GM21381 (cell line): ENCODE measurements at regions not wholly inside any gene's neighbourhood (a gene's known extent, or its start where the extent isn't known, plus 50 kb on each side); places are given as distances from the start of the nearest gene placed in this dataset.
A peak's percentile ranks its signal among the peaks of the same experiment; 100 is the strongest.
"Not testable (repeated sequence)": the region's sequence is repeated elsewhere in the genome, so short reads cannot be mapped to it uniquely, and the experiment has no call there.

Experiments
- ATAC-seq: cut with Tn5 transposase; IDR thresholded peaks from one replicate; pipeline ENCODE4 v1.9.1; 2021; ENCODE audit warnings: mild to moderate bottlenecking, moderate library complexity; ENCODE audit not compliant: unreplicated experiment

GRCh38 chr5:71771191-71771590 is 52.1 kb downstream of the CARTPT start:
- ATAC-seq = no peak

GRCh38 chr5:71778678-71779276 is 59.7 kb downstream of the CARTPT start:
- no peak for ATAC-seq

GRCh38 chr5:71780597-71780996 is 61.5 kb downstream of the CARTPT start:
- ATAC-seq = no peak

- ATAC-seq = peak; percentile 27
Measured at GRCh38 chr5:71782393-71782770, 63.3 kb downstream of the CARTPT start.

GRCh38 chr5:71782771-71783770 is 64.0 kb downstream of the CARTPT start:
- peak; percentile 89 for ATAC-seq

- ATAC-seq = no peak
Measured at GRCh38 chr5:71783891-71784290, 64.8 kb downstream of the CARTPT start.

GRCh38 chr5:71786337-71787055 is 67.4 kb downstream of the CARTPT start:
- ATAC-seq = no peak

- ATAC-seq = no peak
Measured at GRCh38 chr5:71788794-71789193, 69.7 kb downstream of the CARTPT start.

GRCh38 chr5:71789746-71790145 is 70.7 kb downstream of the CARTPT start:
- ATAC-seq = no peak

- ATAC-seq = no peak
Measured at GRCh38 chr5:71790433-71790832, 71.4 kb downstream of the CARTPT start.

GRCh38 chr5:71792041-71792440 is 73.0 kb downstream of the CARTPT start:
- ATAC-seq = not testable (repeated sequence)

- ATAC-seq = no peak
Measured at GRCh38 chr5:71794061-71794695, 75.1 kb downstream of the CARTPT start.

- no peak for ATAC-seq
Measured at GRCh38 chr5:71802673-71803072, 83.6 kb downstream of the CARTPT start.

- no peak for ATAC-seq
Measured at GRCh38 chr5:71806711-71807110, 87.6 kb downstream of the CARTPT start.

- ATAC-seq = no peak
Measured at GRCh38 chr5:71807909-71808308, 88.8 kb downstream of the CARTPT start.

- ATAC-seq = no peak
Measured at GRCh38 chr5:71809446-71809845, 90.4 kb downstream of the CARTPT start.

- ATAC-seq = no peak
Measured at GRCh38 chr5:71810023-71810422, 90.9 kb downstream of the CARTPT start.

GRCh38 chr5:71810471-71811195 is 91.6 kb downstream of the CARTPT start:
- ATAC-seq = no peak

- ATAC-seq = no peak
Measured at GRCh38 chr5:71811779-71812178, 92.7 kb downstream of the CARTPT start.

GRCh38 chr5:71816307-71816706 is 97.2 kb downstream of the CARTPT start:
- ATAC-seq = no peak
